ENCODE measurements at regions not wholly inside any gene's neighbourhood (a gene's known extent, or its start where the extent isn't known, plus 50 kb on each side); places are given as distances from the start of the nearest gene placed in this dataset.
"Not testable (repeated sequence)": the region's sequence is repeated elsewhere in the genome, so short reads cannot be mapped to it uniquely, and the experiment has no call there.

- Histone ChIP-seq H3K4me3 (ENCODE audit: low read depth, low read length) (no peak overlapping the region), H3K27me3 (replicated peaks) (no peaks in the 10 kb centered on the region), H3K36me3 (replicated peaks) (no peaks in the 10 kb centered on the region), H3K27ac (no peak overlapping the region)
- TF ChIP-seq, protein P1, sequence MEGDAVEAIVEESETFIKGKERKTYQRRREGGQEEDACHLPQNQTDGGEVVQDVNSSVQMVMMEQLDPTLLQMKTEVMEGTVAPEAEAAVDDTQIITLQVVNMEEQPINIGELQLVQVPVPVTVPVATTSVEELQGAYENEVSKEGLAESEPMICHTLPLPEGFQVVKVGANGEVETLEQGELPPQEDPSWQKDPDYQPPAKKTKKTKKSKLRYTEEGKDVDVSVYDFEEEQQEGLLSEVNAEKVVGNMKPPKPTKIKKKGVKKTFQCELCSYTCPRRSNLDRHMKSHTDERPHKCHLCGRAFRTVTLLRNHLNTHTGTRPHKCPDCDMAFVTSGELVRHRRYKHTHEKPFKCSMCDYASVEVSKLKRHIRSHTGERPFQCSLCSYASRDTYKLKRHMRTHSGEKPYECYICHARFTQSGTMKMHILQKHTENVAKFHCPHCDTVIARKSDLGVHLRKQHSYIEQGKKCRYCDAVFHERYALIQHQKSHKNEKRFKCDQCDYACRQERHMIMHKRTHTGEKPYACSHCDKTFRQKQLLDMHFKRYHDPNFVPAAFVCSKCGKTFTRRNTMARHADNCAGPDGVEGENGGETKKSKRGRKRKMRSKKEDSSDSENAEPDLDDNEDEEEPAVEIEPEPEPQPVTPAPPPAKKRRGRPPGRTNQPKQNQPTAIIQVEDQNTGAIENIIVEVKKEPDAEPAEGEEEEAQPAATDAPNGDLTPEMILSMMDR (IDR thresholded peaks at IDR 0.05; ENCODE audit: low read depth, low read length, missing control alignments), result no peak
- in situ Hi-C loops (cut with HindIII; ENCODE audit: low pct_ligation_motif_present, low sequenced_read_pairs), result no loop called here
- DNase-seq, result no peak
These were observed 448.7 kb downstream of the SLC6A15 start for GRCh38 chr12:84463741-84464495.

- TF ChIP-seq, protein P1 (IDR thresholded peaks at IDR 0.05; ENCODE audit: low read depth, low read length, missing control alignments), result no peak
These were observed 457.0 kb downstream of the SLC6A15 start for GRCh38 chr12:84455598-84455997.

DNA sequence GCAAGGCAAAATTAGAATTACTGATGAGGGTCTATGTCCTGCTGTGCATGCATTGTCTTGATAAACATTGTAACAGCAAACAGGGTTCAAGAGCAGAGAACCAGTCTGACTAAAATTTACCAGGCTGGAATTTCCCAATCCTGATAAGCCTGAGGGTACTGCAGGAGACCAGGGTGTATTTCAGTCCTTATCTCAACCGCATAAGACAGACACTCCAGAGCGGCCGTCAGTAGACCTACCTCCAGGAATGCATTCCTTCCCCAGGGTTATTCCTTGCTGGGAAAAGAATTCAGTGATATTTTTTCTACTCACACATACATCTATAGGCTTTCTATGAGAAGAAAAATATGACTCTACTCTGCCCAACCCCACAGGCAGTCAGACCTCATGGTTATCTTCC is 466.1 kb downstream of the SLC6A15 start:
- H3K27ac ChIP-seq; H3K27me3 ChIP-seq (replicated peaks); H3K4me3 ChIP-seq (ENCODE audit: low read depth, low read length); in situ Hi-C loops (cut with HindIII; ENCODE audit: low pct_ligation_motif_present, low sequenced_read_pairs); H3K36me3 ChIP-seq (replicated peaks); DNase-seq: not testable (repeated sequence)

More at GRCh38 chr12:84455598-84455997, 457.0 kb downstream of the SLC6A15 start:
- H3K27ac ChIP-seq, result no peak overlapping the region
- in situ Hi-C loops (cut with HindIII; ENCODE audit: low pct_ligation_motif_present, low sequenced_read_pairs), result no loop called here
- no peaks in the 10 kb centered on the region for H3K36me3 ChIP-seq (replicated peaks)
- no peak for DNase-seq
- H3K4me3 ChIP-seq (ENCODE audit: low read depth, low read length), result no peak overlapping the region
- H3K27me3 ChIP-seq (replicated peaks), result no peaks in the 10 kb centered on the region

GRCh38 chr12:84436134-84436533 is 476.5 kb downstream of the SLC6A15 start:
- no peak for DNase-seq
- in situ Hi-C loops (cut with HindIII; ENCODE audit: low pct_ligation_motif_present, low sequenced_read_pairs), result no loop called here
- Histone ChIP-seq H3K36me3 (replicated peaks) (no peaks in the 10 kb centered on the region), H3K27ac (no peak overlapping the region), H3K4me3 (ENCODE audit: low read depth, low read length) (no peak overlapping the region), H3K27me3 (replicated peaks) (no peaks in the 10 kb centered on the region)
- TF ChIP-seq, protein P1 (IDR thresholded peaks at IDR 0.05; ENCODE audit: low read depth, low read length, missing control alignments), result no peak

DNA sequence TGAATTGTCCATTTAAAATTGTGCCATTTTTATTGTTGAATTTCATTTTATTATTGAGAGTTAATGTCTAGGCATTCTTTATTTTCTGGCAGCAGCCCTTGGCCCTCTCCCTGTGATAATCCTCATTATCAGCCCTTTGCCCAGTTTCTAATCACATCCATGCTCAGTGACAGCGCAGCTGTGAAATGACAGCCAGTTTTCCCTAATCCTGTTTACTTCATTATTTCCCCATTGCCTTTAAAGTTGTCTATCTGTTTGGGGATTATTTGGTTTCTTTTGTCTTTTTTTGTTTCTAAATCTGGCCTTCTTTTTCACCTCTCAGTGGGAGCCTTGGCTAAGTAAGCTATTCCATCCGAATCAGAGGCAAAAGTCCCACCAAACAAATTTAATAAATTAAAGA is 476.9 kb downstream of the SLC6A15 start:
- H3K27me3 ChIP-seq (replicated peaks), result no peaks in the 10 kb centered on the region
- in situ Hi-C loops (cut with HindIII; ENCODE audit: low pct_ligation_motif_present, low sequenced_read_pairs), result no loop called here
- no peaks in the 10 kb centered on the region for H3K36me3 ChIP-seq (replicated peaks)
- H3K4me3 ChIP-seq (ENCODE audit: low read depth, low read length), result no peak overlapping the region
- DNase-seq, result no peak
- TF ChIP-seq, protein P1 (IDR thresholded peaks at IDR 0.05; ENCODE audit: low read depth, low read length, missing control alignments), result no peak
- no peak overlapping the region for H3K27ac ChIP-seq

DNA sequence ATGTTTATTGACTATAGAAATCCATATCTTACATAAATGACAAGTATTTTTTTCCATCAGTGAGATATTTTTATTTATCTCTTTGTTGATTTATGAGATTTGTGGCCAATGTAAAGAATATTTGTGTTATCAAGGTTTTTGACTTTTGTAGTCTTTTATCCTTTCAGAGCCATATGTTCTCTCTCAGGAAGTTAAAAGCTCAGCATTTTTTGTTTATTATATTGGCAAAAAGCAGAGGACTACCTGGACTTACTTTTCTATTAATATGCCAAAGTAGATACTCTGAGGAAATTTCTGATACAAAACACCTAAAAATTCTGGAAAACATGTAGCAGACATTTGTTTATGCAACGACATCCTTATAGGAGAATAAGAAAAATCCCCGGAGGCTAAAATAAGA is 490.3 kb downstream of the SLC6A15 start:
- Histone ChIP-seq H3K27me3 (replicated peaks) (no peaks in the 10 kb centered on the region), H3K4me3 (ENCODE audit: low read depth, low read length) (no peak overlapping the region), H3K27ac (no peak overlapping the region), H3K36me3 (replicated peaks) (no peaks in the 10 kb centered on the region)
- TF ChIP-seq, protein P1 (IDR thresholded peaks at IDR 0.05; ENCODE audit: low read depth, low read length, missing control alignments), result no peak
- no peak for DNase-seq
- in situ Hi-C loops (cut with HindIII; ENCODE audit: low pct_ligation_motif_present, low sequenced_read_pairs), result no loop called here
